ENCODE measurements at regions not wholly inside any gene's neighbourhood (a gene's known extent, or its start where the extent isn't known, plus 50 kb on each side); places are given as distances from the start of the nearest gene placed in this dataset.
"Not testable (repeated sequence)": the region's sequence is repeated elsewhere in the genome, so short reads cannot be mapped to it uniquely, and the experiment has no call there.

DNA sequence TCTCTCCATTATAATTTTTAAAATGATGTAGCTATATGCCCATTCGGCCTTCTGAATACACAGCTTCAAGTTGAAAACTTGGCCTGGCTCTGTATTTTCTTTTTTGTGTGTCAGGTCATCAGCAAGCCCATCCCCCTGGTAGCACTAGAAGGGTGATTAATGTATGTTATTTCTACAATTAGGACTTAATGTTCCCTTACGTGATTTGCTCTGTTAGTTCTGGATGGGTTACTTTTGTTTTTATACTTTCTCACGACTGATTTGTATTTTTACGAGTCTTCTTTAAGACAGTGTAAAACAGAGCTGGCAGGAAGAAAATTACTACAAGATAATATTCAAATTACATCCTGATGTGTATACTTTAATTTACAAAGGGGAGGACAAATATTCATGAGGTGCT is 88.4 kb upstream of the RGPD4 start:
- no peak for DNase-seq

DNA sequence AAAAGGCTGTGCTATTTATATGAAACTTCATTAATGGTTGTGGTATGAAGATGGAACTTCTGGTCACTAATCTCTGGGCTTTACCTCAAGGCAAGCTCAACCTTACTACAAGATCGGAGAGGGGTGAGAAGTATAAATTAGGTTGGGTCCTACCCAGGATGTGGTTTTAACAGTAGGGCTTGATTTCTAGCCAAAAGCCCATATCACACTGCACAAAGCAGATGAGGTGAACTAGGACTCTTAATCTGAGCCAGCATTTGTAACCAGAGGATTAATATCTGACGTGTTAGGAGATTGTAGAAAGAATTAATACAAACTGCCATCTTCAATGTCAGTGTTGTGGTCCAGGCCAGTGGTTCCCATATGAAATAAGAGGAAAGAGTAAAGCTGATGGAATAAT is 86.4 kb upstream of the RGPD4 start:
- no peak for DNase-seq

DNA sequence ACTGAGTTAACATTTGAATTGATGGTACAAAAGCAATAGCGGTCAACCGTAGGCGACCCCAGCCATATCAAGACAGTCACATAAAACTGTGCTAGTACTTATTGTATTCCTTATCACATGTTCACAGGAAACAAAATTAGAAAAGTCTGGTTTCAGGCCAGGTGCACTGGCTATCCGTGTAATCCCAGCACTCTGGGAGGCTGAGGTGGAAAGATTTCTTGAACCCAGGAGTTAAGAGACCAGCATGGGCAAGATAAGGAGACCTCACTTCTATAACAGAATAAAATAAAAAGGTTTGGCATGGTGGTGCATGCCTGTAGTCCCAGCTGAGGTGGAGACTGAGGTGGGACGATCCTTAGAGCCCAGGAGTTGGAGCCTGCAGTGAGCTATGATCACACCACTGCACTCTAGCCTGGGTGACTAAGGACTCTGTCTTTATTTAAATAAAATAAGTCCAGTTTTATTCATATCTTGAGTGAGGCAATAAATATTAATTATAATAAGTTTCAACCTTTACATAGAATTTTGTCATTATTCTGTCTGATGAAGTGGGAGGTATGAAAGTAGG is 84.1 kb upstream of the RGPD4 start:
- no peak for DNase-seq

DNA sequence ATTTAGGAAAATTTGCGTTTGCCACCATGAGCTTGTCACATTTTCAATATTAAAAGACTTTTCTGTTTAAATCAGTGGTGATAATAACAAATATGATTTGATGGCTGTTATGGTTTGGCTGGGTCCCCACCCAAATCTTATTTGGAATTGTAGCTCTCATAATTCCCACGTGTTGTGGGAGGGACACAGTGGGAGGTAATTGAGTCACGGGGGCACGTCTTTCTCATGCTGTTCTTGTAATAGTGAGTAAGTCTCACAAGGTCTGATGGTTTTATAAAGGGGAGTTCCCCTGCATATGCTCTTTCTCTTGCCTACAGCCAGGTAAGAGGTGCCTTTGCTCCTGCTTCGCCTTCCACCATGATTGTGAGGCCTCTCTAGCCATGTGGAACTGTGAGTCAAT is 83.4 kb upstream of the RGPD4 start:
- no peak for DNase-seq

DNA sequence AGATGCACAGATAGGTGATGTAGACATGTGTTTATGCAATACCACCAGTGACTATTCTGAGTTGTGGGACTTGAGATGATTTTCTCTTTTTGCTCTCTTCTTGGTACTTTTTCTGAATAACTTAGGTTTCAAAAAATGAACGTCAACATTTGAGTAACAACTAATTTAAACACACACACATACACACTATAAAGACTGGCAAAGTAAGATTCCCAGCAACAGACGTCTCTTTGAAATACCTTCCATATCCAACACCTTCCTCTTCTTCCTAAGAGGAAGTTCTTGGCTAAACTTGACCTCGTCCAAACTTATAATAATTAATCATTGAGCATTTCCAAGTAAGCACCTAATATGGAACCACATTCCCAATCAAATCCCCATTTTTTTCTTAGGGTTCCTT is 81.6 kb upstream of the RGPD4 start:
- DNase-seq: no peak

DNA sequence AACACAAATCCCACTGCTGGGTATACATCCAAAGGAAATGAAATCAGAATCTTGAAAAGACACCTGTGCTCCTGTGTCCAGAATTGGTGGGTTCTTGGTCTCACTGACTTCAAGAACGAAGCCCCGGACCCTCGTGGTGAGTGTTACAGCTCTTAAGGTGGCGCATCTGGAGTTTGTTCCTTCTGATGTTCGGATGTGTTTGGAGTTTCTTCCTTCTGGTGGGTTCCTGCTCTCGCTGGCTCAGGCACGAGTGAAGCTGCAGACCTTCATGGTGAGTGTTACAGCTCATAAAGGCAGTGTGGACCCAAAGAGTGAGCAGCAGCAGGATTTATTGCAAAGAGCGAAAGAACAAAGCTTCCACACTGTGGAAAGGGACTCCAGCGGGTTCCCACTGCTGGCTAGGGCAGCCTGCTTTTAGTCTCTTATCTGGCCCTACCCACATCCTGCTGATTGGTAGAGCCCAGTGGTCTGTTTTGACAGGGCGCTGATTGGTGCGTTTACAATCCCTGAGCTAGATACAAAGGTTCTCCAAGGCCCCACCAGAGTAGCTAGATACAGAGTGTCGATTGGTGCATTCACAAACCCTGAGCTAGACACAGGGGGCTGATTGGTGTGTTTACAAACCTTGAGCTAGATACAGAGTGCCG is 80.0 kb upstream of the RGPD4 start:
- DNase-seq: not testable (repeated sequence)

DNA sequence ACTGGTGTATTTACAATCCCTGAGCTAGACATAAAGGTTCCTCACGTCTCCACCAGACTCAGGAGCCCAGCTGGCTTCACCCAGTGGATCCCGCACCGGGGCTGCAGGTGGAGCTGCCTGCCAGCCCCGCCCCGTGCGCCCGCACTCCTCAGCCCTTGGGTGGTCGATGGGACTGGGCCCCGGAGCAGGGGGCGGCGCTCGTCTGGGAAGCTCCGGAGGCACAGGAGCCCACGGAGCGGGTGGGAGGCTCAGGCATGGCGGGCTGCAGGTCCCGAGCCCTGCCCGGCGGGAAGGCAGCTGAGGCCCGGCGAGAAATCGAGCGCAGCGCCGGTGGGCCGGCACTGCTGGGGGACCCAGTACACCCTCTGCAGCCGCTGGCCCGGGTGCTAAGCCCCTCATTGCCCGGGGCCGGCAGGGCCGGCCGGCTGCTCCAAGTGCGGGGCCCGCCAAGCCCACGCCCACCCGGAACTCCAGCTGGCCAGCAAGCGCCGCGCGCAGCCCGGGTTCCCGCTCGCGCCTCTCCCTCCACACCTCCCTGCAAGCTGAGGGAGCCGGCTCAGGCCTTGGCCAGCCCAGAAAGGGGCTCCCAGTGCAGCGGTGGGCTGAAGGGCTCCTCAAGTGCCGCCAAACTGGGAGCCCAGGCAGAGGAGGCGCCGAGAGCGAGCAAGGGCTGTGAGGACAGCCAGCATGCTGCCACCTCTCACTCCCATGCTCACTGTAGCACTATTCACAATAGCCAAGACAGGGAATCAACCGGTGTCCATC is 79.3 kb upstream of the RGPD4 start:
- not testable (repeated sequence) for DNase-seq

DNA sequence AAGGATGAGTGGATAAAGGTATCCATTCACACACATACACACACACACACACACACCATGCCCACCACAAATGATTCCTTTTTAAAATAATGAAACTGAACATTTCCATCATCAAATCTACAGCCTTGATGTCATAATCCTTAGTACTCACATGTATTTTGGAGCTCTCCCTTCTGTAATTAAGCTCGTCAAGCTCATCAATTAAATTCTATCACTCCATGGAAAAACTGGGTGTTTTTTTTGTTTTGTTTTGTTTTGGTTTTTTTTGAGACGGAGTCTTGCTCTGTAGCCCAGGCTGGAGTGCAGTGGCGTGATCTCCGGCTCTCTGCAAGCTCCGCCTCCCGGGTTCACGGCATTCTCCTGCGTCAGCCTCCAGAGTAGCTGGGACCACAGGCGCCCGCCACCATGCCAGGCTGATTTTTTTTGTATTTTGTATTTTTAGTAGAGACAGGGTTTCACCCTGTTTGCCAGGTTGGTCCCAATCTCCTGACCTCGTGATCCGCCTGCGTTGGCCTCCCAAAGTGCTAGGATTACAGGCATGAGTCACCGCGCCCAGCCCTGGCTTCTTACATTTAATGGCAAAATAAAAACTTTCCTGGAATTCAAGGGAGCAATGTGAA is 78.6 kb upstream of the RGPD4 start:
- DNase-seq: no peak

DNA sequence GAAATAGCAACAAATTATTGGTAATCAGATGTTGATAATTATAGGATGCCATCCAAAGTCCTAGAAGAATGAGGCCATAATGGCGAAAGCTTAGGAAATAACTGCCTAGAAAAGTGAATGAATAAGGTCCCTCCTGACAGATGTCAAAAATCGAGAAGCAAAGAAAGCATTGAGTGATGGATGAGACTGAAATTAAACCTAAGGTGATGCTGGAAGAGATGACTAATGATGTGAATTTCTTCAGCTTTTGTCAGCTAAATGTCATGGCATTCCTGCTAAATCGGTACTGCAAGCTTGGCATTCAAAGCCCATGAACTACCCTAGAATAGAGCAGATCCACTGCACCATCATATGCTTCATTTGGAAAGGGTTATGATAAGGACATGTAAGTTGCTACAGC is 74.8 kb upstream of the RGPD4 start:
- DNase-seq: no peak

DNA sequence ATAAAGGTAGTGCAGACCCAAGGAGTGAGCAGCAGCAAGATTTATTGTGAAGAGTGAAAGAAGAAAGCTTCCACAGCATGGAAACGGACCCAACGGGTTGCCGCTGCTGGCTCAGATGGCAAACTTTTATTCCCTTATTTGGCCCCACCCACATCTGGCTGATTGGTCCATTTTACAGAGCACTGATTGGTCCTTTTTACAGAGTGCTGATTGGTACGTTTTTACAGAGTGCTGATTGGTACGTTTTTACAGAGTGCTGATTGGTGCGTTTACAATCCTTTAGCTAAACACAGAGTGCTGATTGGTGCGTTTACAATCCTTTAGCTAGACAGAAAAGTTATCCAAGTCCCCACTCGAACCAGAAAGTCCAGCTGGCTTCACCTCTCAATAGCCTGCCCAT is 72.9 kb upstream of the RGPD4 start:
- not testable (repeated sequence) for DNase-seq

DNA sequence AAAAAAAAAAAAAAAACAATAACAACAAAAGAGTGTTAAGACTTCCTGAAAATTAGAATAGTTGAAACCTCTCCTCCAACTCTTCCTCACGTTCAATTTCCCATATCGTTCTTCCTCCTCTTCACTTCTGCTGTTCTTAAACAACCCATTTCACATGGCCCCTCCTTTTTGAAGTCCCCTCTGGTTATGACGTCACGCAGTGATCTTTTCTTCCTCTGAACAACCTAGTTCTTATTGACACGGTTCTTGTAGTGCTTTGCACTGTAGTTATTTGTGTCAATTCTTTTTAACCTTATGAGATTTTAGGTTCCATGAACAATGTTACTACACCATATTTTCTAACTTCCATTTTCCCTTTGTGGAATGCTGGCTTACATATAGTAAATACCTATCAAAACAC is 69.5 kb upstream of the RGPD4 start:
- DNase-seq: no peak

DNA sequence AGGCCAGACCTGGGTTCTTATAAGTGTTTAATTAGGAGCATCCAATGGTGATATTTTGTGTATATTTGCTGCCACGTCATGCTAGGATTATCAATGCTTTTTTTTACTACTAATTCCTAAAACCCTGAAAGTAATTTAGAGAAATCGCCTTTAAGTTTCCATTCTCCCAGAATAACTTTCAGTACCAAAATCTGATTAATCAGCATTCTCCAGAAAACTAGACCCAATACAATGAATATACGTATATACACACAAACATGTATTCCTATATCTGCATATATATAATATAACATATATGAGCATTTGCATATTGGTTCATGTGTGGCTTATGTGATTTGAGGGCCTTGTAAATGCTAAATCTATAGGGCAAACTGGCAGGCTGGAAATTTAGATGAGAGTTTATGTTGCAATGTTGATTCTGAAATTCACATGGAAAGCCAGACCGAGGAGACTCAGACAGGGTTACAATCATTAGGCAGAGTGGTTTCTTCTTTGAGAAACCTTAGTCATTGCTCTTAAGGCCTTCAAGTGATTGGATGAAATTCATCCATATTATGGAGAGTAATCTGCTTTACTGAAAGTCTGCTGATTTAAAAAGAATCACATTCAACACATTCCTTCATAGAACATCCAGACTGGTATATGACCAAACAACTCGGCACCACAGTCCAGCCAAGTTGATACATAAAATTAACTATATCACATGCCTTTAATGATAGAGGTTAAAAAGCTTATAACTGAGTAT is 65.9 kb upstream of the RGPD4 start:
- no peak for DNase-seq

DNA sequence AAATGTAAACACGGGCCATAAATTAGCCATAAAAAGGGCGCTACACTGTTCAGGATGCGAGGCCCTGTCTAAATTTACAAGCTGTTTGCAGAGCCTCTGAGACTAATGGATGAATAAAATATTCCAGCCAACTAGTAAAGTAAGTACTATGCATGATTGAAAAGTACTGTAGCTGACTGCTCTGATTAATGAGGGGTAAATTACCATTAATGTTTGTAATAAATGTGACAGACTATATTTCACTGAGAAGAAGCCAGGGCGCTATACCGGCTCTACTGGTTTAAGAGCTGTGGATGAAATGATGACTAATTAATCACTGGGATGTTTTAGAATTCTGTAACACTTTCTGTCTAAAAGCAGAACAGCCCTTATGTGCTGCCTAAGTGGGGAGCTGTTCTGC is 54.3 kb upstream of the RGPD4 start:
- DNase-seq: no peak

DNA sequence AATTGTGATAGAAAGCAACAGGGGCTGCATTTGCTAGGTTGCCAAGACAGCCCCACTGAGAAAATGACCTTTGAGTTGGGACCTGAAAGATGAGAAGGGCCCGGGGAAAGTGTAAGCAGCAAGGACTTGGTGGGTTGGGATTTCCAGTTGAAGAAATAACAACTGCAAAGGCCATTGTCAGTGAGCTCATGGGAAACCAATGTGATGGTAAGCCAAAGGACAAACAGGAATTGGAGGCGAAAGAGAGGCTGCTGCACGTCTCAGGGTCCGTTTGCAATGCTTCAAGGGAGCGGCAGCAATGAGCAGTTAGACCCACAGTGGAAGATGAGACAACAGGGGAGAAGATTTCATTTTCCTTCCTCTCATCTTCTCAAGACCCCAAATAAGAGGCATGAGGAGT is 51.5 kb upstream of the RGPD4 start:
- DNase-seq: no peak

DNA sequence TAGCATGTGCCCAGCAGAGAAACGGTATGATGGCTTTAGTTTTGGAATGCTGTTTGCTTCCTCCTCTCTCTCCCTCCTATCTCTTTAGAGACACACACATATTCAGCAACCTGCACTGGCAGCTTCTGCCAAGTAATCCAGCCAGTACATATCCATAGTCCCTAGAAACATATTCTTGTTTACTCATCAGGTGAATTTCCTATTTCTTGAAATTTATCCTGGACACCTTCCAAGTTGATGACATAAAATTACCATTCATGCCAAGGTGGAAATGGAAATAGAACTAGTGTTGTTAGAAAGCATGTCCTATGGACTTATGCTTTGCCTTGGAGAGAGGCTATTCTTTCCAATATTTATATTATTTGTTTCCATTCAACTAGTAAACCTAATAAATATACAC is 50.9 kb upstream of the RGPD4 start:
- no peak for DNase-seq

DNA sequence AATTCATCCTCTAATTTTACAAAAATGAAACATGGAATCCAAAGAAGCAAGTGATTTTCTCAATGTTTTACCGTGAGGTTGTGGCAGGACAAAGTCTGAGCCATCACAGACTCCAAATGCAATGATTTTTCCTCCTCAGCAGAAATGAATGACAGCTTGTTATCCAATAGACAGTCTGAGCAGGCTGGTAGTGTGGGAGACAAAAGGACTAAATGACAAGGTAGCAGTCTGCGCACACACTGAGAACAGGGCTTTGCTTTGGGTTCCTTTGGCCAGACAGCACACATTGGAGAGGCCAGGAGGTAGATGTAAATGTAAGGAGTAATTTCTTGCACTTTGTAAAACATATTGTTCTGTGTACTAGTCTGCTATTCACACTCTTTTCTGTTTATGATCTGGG is 50.3 kb upstream of the RGPD4 start:
- DNase-seq: no peak
